ENCODE measurements at regions not wholly inside any gene's neighbourhood (a gene's known extent, or its start where the extent isn't known, plus 50 kb on each side); places are given as distances from the start of the nearest gene placed in this dataset.

- no peak for DNase-seq (ENCODE audit: low read depth in 4 of 4, low spot score in 3 of 4)
Observed at GRCh38 chr6:165229216-165229615, 80.2 kb downstream of the C6orf118 start.

GRCh38 chr6:165227644-165228329 is 81.6 kb downstream of the C6orf118 start:
- DNase-seq (ENCODE audit: low read depth in 4 of 4, low spot score in 3 of 4), result no peak

GRCh38 chr6:165223736-165224135 is 85.7 kb downstream of the C6orf118 start:
- DNase-seq (ENCODE audit: low read depth in 4 of 4, low spot score in 3 of 4), result no peak

- DNase-seq (ENCODE audit: low read depth in 4 of 4, low spot score in 3 of 4), result no peak
Observed at GRCh38 chr6:165223101-165223500, 86.3 kb downstream of the C6orf118 start.

- DNase-seq (ENCODE audit: low read depth in 4 of 4, low spot score in 3 of 4), result no peak
Observed at GRCh38 chr6:165222315-165223025, 86.9 kb downstream of the C6orf118 start.

- no peak for DNase-seq (ENCODE audit: low read depth in 4 of 4, low spot score in 3 of 4)
Observed at GRCh38 chr6:165220045-165220444, 89.4 kb downstream of the C6orf118 start.

- DNase-seq (ENCODE audit: low read depth in 4 of 4, low spot score in 3 of 4), result no peak
Observed at GRCh38 chr6:165219629-165220028, 89.8 kb downstream of the C6orf118 start.

GRCh38 chr6:165218829-165219228 is 90.6 kb downstream of the C6orf118 start:
- no peak for DNase-seq (ENCODE audit: low read depth in 4 of 4, low spot score in 3 of 4)

GRCh38 chr6:165206798-165207197 is 102.6 kb downstream of the C6orf118 start:
- no peak for DNase-seq (ENCODE audit: low read depth in 4 of 4, low spot score in 3 of 4)

GRCh38 chr6:165205632-165206031 is 103.8 kb downstream of the C6orf118 start:
- DNase-seq (ENCODE audit: low read depth in 4 of 4, low spot score in 3 of 4), result no peak

- DNase-seq (ENCODE audit: low read depth in 4 of 4, low spot score in 3 of 4), result no peak
Observed at GRCh38 chr6:165204807-165205545, 104.4 kb downstream of the C6orf118 start.

- no peak for DNase-seq (ENCODE audit: low read depth in 4 of 4, low spot score in 3 of 4)
Observed at GRCh38 chr6:165200178-165200577, 109.2 kb downstream of the C6orf118 start.

GRCh38 chr6:165191461-165191860 is 117.9 kb downstream of the C6orf118 start:
- no peak for DNase-seq (ENCODE audit: low read depth in 4 of 4, low spot score in 3 of 4)

- DNase-seq (ENCODE audit: low read depth in 4 of 4, low spot score in 3 of 4), result no peak
Observed at GRCh38 chr6:165186441-165187205, 122.8 kb downstream of the C6orf118 start.

- no peak for DNase-seq (ENCODE audit: low read depth in 4 of 4, low spot score in 3 of 4)
Observed at GRCh38 chr6:165186041-165186440, 123.4 kb downstream of the C6orf118 start.

- DNase-seq (ENCODE audit: low read depth in 4 of 4, low spot score in 3 of 4), result no peak
Observed at GRCh38 chr6:165184192-165184979, 125.0 kb downstream of the C6orf118 start.

- no peak for DNase-seq (ENCODE audit: low read depth in 4 of 4, low spot score in 3 of 4)
Observed at GRCh38 chr6:165183496-165184140, 125.8 kb downstream of the C6orf118 start.

- no peak for DNase-seq (ENCODE audit: low read depth in 4 of 4, low spot score in 3 of 4)
Observed at GRCh38 chr6:165183071-165183470, 126.3 kb downstream of the C6orf118 start.

- DNase-seq (ENCODE audit: low read depth in 4 of 4, low spot score in 3 of 4), result no peak
Observed at GRCh38 chr6:165181951-165182414, 127.4 kb downstream of the C6orf118 start.
